ENCODE measurements at regions not wholly inside any gene's neighbourhood (a gene's known extent, or its start where the extent isn't known, plus 50 kb on each side); places are given as distances from the start of the nearest gene placed in this dataset.

DNA sequence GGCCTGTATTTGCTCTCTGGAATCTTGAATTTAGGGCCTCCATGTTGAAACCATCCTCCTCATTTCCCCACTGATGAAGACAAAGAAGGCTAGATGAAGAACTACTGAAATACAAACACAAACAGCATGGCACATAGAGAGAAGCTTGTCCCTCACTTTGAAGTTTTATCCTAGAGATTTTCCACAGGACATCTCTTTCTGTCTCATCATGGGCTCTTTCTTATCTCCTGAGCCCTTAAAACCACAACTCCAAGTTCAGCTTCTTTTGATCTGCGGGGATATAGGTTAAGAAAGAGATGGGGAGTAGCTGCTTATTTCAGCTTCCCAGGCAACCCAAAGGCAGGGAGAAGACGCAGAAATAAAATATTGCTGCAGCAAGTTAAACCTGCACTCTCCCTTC, 213.1 kb upstream of the LRIG1 start:
- TF ChIP-seq POLR2AphosphoS5 (IDR thresholded peaks at IDR 0.05; ENCODE audit: insufficient read depth, low read depth, low read length) (no peak), POLR2A (IDR thresholded peaks at IDR 0.05; ENCODE audit: low read depth, low read length) (no peak), CTCF (IDR thresholded peaks at IDR 0.05; ENCODE audit: extremely low read depth in 1 of 2, insufficient read depth in 1 of 2, low read depth in 1 of 2, low read length in 2 of 2) (no peak), MYC (IDR thresholded peaks at IDR 0.05; ENCODE audit: low read depth, low read length) (no peak), EZH2 (IDR thresholded peaks at IDR 0.05; ENCODE audit: borderline replicate concordance, low read depth, low read length, severe bottlenecking) (no peak), MAX (IDR thresholded peaks at IDR 0.05; ENCODE audit: insufficient read depth, insufficient read length) (no peak)

Data from endothelial cell of umbilical vein (primary cell).